ENCODE measurements at regions not wholly inside any gene's neighbourhood (a gene's known extent, or its start where the extent isn't known, plus 50 kb on each side); places are given as distances from the start of the nearest gene placed in this dataset.
A peak's percentile ranks its signal among the peaks of the same experiment; 100 is the strongest.

- no peaks in the 10 kb centered on the region for H3K36me3 ChIP-seq (ENCODE audit: control insufficient read depth, insufficient read depth, low read length)
- H3K27me3 ChIP-seq (ENCODE audit: control insufficient read depth, insufficient read depth, low read length), result no peaks in the 10 kb centered on the region
- DNase-seq, result peak; percentile 73 to 83
- H3K4me1 ChIP-seq (ENCODE audit: control insufficient read depth, insufficient read depth, low read length), result peaks cover 5% of the 10 kb centered on the region
- WGBS (ENCODE audit: insufficient coverage, low lambda C conversion rate), result 20% methylated on average over 1 of the region's 4 CpGs
- no peak overlapping the region for H3K4me3 ChIP-seq (ENCODE audit: low read length)
- H3K27ac ChIP-seq (ENCODE audit: low read length), result peak overlapping the region; percentile 54
- no peaks in the 10 kb centered on the region for H3K9me3 ChIP-seq (ENCODE audit: control insufficient read depth, low read depth, low read length)
Measured at GRCh38 chr15:94105760-94106159, 125.6 kb upstream of the MCTP2 start.

DNA sequence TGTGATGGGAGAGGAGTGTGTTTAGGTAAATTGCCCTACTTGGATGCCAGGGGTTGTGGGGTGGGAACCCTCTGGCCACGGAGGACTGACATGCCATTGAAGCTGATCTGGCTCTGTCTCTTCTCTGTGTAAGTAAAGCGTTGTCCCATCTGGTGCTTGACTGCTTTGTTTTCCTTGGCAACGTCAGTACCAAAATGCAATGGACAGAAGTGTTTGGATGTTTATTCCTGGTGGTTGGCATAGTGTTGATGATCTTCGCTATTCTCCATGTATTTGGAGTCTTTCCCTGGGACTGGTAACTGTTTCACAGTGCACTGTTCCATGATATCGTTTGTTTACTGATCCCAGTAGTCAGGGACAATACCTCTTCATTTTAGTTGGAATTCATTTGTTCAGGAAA lies 130.5 kb upstream of the MCTP2 start:
- no peak for DNase-seq
- no peak overlapping the region for H3K27ac ChIP-seq (ENCODE audit: low read length)
- H3K4me1 ChIP-seq (ENCODE audit: control insufficient read depth, insufficient read depth, low read length), result peaks cover 5% of the 10 kb centered on the region
- H3K9me3 ChIP-seq (ENCODE audit: control insufficient read depth, low read depth, low read length), result no peaks in the 10 kb centered on the region
- no peaks in the 10 kb centered on the region for H3K27me3 ChIP-seq (ENCODE audit: control insufficient read depth, insufficient read depth, low read length)
- 100% methylated on average over 1 of the region's 5 CpGs for WGBS (ENCODE audit: insufficient coverage, low lambda C conversion rate)
- no peak overlapping the region for H3K4me3 ChIP-seq (ENCODE audit: low read length)
- H3K36me3 ChIP-seq (ENCODE audit: control insufficient read depth, insufficient read depth, low read length), result no peaks in the 10 kb centered on the region

- H3K4me1 ChIP-seq (ENCODE audit: control insufficient read depth, insufficient read depth, low read length), result no peaks in the 10 kb centered on the region
- H3K36me3 ChIP-seq (ENCODE audit: control insufficient read depth, insufficient read depth, low read length), result no peaks in the 10 kb centered on the region
- WGBS (ENCODE audit: insufficient coverage, low lambda C conversion rate), result 100% methylated on average over 1 of the region's 3 CpGs
- H3K4me3 ChIP-seq (ENCODE audit: low read length), result no peak overlapping the region
- H3K27ac ChIP-seq (ENCODE audit: low read length), result peak overlapping the region; percentile 24
- no peaks in the 10 kb centered on the region for H3K9me3 ChIP-seq (ENCODE audit: control insufficient read depth, low read depth, low read length)
- DNase-seq, result no peak
- H3K27me3 ChIP-seq (ENCODE audit: control insufficient read depth, insufficient read depth, low read length), result no peaks in the 10 kb centered on the region
Measured at GRCh38 chr15:94099574-94099960, 131.8 kb upstream of the MCTP2 start.

DNA sequence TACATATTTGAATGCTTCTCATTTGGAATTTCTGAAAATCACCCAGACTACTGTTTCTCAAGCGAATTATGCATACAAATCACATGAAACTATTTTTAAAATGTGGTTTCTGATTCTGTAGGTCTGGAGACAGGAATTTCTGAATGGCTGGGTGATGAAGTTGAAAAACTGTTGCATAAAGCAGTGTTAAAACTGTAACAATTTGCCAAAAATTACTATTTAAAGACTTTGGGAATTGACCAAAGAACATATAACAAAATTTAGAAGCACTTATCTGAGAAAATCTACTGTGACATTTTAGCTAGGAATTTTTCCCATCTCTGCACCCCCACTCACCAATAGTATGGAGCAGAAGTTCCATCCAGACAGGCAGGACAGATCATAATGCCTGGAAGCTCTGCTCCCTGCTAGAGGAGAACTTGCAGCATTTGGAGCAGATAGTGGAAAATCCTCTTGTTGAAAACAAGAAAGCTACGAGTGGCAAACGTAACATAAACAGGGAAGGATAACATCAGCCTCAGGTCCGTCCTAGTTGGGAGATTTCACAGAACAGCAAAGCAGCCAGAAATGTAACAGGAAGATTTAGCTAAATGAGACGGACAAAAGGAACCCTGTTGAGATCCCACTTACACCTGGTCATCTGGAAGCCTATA lies 132.3 kb upstream of the MCTP2 start:
- Histone ChIP-seq H3K27me3 (ENCODE audit: control insufficient read depth, insufficient read depth, low read length) (no peaks in the 10 kb centered on the region), H3K4me3 (ENCODE audit: low read length) (no peak overlapping the region), H3K27ac (ENCODE audit: low read length) (peak overlapping the region; percentile 24), H3K36me3 (ENCODE audit: control insufficient read depth, insufficient read depth, low read length) (no peaks in the 10 kb centered on the region), H3K4me1 (ENCODE audit: control insufficient read depth, insufficient read depth, low read length) (no peaks in the 10 kb centered on the region), H3K9me3 (ENCODE audit: control insufficient read depth, low read depth, low read length) (no peaks in the 10 kb centered on the region)
- no peak for DNase-seq
- WGBS (ENCODE audit: insufficient coverage, low lambda C conversion rate), result 87% methylated on average over 3 of the region's 5 CpGs

GRCh38 chr15:94097552-94097951 lies 133.8 kb upstream of the MCTP2 start:
- 20% methylated on average over 1 of the region's 6 CpGs for WGBS (ENCODE audit: insufficient coverage, low lambda C conversion rate)
- no peak overlapping the region for H3K27ac ChIP-seq (ENCODE audit: low read length)

DNA sequence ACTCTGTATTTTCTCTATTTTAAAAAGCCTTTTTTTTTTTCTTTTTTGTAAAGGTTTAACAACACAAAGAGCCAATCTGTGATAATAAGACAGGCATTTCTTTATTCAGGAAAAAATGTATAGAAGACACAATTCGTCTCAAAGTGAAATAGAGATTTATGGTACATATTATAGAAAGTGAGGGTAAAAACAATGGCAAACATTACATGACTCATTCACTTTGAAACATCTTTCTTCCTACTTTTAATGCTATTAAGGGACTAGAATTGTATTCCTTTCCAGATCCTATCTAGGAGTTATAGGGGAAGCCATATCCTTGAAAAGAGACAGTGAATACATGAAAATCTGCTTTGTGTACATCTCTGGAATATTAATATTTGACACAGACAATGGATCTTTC lies 137.1 kb upstream of the MCTP2 start:
- WGBS (ENCODE audit: insufficient coverage, low lambda C conversion rate), result no CpG with 5 or more reads among the region's 1 CpG
- H3K4me1 ChIP-seq (ENCODE audit: control insufficient read depth, insufficient read depth, low read length), result no peaks in the 10 kb centered on the region

More at GRCh38 chr15:94097552-94097951, 133.8 kb upstream of the MCTP2 start:
- no peaks in the 10 kb centered on the region for H3K9me3 ChIP-seq (ENCODE audit: control insufficient read depth, low read depth, low read length)
- DNase-seq, result peak; percentile 33 to 62
- H3K4me3 ChIP-seq (ENCODE audit: low read length), result no peak overlapping the region
- no peaks in the 10 kb centered on the region for H3K27me3 ChIP-seq (ENCODE audit: control insufficient read depth, insufficient read depth, low read length)
- no peaks in the 10 kb centered on the region for H3K36me3 ChIP-seq (ENCODE audit: control insufficient read depth, insufficient read depth, low read length)
- H3K4me1 ChIP-seq (ENCODE audit: control insufficient read depth, insufficient read depth, low read length), result no peaks in the 10 kb centered on the region

DNA sequence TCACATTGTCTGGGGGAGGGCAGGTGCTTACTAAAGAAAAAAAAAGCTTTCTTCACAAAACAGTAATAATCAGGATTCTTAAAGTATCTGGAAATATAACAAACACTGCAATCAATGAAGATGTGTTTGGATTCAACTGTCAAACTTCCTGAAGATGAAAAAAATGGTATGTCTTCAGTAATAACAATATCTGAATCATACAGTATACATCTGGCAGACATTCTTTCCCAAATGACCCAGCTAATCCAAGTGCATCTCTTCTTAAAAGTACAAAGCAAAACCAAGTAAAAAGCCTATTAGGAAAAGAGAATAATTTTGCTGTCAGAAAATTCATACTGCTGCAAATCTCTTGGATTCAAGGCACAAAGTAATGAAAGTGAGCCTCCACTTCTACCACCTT lies 145.0 kb upstream of the MCTP2 start:
- Histone ChIP-seq H3K27ac (ENCODE audit: low read length) (no peak overlapping the region), H3K27me3 (ENCODE audit: control insufficient read depth, insufficient read depth, low read length) (peaks cover 3% of the 10 kb centered on the region), H3K36me3 (ENCODE audit: control insufficient read depth, insufficient read depth, low read length) (no peaks in the 10 kb centered on the region), H3K4me3 (ENCODE audit: low read length) (no peak overlapping the region), H3K4me1 (ENCODE audit: control insufficient read depth, insufficient read depth, low read length) (no peaks in the 10 kb centered on the region), H3K9me3 (ENCODE audit: control insufficient read depth, low read depth, low read length) (no peaks in the 10 kb centered on the region)
- no peak for DNase-seq

More for the DNA sequence above, 137.1 kb upstream of the MCTP2 start:
- Histone ChIP-seq H3K27me3 (ENCODE audit: control insufficient read depth, insufficient read depth, low read length) (no peaks in the 10 kb centered on the region), H3K9me3 (ENCODE audit: control insufficient read depth, low read depth, low read length) (no peaks in the 10 kb centered on the region), H3K36me3 (ENCODE audit: control insufficient read depth, insufficient read depth, low read length) (no peaks in the 10 kb centered on the region), H3K4me3 (ENCODE audit: low read length) (no peak overlapping the region), H3K27ac (ENCODE audit: low read length) (no peak overlapping the region)
- no peak for DNase-seq

- no peaks in the 10 kb centered on the region for H3K36me3 ChIP-seq (ENCODE audit: control insufficient read depth, insufficient read depth, low read length)
- no peaks in the 10 kb centered on the region for H3K9me3 ChIP-seq (ENCODE audit: control insufficient read depth, low read depth, low read length)
- H3K27ac ChIP-seq (ENCODE audit: low read length), result no peak overlapping the region
- H3K27me3 ChIP-seq (ENCODE audit: control insufficient read depth, insufficient read depth, low read length), result no peaks in the 10 kb centered on the region
- no CpG with 5 or more reads among the region's 6 CpGs for WGBS (ENCODE audit: insufficient coverage, low lambda C conversion rate)
- no peak overlapping the region for H3K4me3 ChIP-seq (ENCODE audit: low read length)
- DNase-seq, result no peak
- H3K4me1 ChIP-seq (ENCODE audit: control insufficient read depth, insufficient read depth, low read length), result no peaks in the 10 kb centered on the region
Measured at GRCh38 chr15:94083467-94084052, 147.8 kb upstream of the MCTP2 start.

GRCh38 chr15:94081829-94082228 lies 149.5 kb upstream of the MCTP2 start:
- no CpG with 5 or more reads among the region's 4 CpGs for WGBS (ENCODE audit: insufficient coverage, low lambda C conversion rate)
- Histone ChIP-seq H3K9me3 (ENCODE audit: control insufficient read depth, low read depth, low read length) (no peaks in the 10 kb centered on the region), H3K4me3 (ENCODE audit: low read length) (no peak overlapping the region), H3K4me1 (ENCODE audit: control insufficient read depth, insufficient read depth, low read length) (no peaks in the 10 kb centered on the region), H3K36me3 (ENCODE audit: control insufficient read depth, insufficient read depth, low read length) (no peaks in the 10 kb centered on the region), H3K27ac (ENCODE audit: low read length) (no peak overlapping the region), H3K27me3 (ENCODE audit: control insufficient read depth, insufficient read depth, low read length) (no peaks in the 10 kb centered on the region)
- DNase-seq, result no peak

- Histone ChIP-seq H3K4me3 (ENCODE audit: low read length) (no peak overlapping the region), H3K9me3 (ENCODE audit: control insufficient read depth, low read depth, low read length) (no peaks in the 10 kb centered on the region), H3K27me3 (ENCODE audit: control insufficient read depth, insufficient read depth, low read length) (no peaks in the 10 kb centered on the region), H3K36me3 (ENCODE audit: control insufficient read depth, insufficient read depth, low read length) (no peaks in the 10 kb centered on the region), H3K27ac (ENCODE audit: low read length) (no peak overlapping the region), H3K4me1 (ENCODE audit: control insufficient read depth, insufficient read depth, low read length) (no peaks in the 10 kb centered on the region)
- WGBS (ENCODE audit: insufficient coverage, low lambda C conversion rate), result 100% methylated on average over 2 of the region's 14 CpGs
- DNase-seq, result no peak
Measured at GRCh38 chr15:94080989-94081605, 150.3 kb upstream of the MCTP2 start.

DNA sequence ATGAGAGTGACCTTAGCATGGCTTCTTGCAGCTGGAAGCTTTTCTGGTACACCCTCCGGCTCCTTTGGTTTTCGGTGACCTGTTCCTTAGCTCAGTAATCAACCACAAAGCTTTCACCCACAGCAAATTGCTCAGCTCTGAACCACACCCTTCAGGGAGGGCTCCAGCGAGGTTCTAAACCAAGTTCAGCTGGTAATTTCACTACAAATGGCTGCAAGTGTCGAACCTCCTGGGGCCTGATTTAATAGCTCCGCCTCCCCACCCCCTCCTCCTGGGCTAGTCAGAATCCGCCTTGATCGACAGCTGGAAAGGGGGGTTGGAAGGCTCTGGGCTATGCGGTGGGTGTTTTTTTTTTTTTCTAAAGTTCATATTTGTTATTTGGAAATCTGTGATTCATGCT lies 150.9 kb upstream of the MCTP2 start:
- no peak for DNase-seq
- WGBS (ENCODE audit: insufficient coverage, low lambda C conversion rate), result no CpG with 5 or more reads among the region's 8 CpGs
- Histone ChIP-seq H3K4me1 (ENCODE audit: control insufficient read depth, insufficient read depth, low read length) (no peaks in the 10 kb centered on the region), H3K36me3 (ENCODE audit: control insufficient read depth, insufficient read depth, low read length) (no peaks in the 10 kb centered on the region), H3K27me3 (ENCODE audit: control insufficient read depth, insufficient read depth, low read length) (peaks cover under 1% of the 10 kb centered on the region), H3K4me3 (ENCODE audit: low read length) (no peak overlapping the region), H3K27ac (ENCODE audit: low read length) (no peak overlapping the region), H3K9me3 (ENCODE audit: control insufficient read depth, low read depth, low read length) (no peaks in the 10 kb centered on the region)
